Fibroblast of skin of back (primary cell): ENCODE measurements at regions not wholly inside any gene's neighbourhood (a gene's known extent, or its start where the extent isn't known, plus 50 kb on each side); places are given as distances from the start of the nearest gene placed in this dataset.
A peak's percentile ranks its signal among the peaks of the same experiment; 100 is the strongest.
"Not testable (repeated sequence)": the region's sequence is repeated elsewhere in the genome, so short reads cannot be mapped to it uniquely, and the experiment has no call there.

ENCODE experiments used
- DNase-seq: peaks from one replicate; pipeline ENCODE4 v3.0.0-alpha.2; 2013

DNA sequence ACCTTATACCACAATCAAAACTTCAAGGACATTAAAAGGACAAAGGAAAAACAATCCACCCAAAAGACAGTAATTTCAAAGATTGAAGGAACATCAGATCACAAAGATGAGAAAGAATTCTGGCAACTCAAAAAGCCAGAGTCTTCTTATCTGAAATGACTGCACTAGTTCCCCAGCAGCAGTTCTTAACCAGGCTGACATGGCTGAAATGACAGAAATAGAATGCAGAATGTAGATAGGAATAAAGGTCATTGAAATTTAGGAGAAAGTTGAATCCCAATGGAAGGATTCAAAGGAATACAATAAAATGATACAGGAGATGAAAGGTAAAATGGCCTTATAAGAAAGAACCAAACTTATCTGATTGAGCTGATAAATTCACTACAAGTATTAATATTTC is 231.4 kb downstream of the CD109 start:
- no peak for DNase-seq

DNA sequence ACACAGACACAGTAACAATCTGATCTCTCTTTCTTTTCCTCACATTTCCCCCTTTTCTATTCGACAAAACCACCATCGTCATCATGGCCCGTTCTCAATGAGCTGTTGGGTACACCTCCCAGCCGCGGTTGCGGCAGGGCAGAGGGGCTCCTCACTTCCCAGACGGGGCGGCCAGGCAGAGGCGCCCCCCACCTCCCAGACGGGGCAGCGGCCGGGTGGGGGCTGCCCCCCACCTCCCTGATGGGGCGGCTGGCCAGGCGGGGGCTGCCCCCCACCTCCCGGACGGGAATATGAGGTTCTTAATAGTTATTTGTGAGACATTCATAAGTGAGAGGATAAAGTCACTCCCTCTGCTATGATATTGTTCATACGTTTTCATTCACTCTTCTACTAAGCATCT is 229.7 kb downstream of the CD109 start:
- not testable (repeated sequence) for DNase-seq

DNA sequence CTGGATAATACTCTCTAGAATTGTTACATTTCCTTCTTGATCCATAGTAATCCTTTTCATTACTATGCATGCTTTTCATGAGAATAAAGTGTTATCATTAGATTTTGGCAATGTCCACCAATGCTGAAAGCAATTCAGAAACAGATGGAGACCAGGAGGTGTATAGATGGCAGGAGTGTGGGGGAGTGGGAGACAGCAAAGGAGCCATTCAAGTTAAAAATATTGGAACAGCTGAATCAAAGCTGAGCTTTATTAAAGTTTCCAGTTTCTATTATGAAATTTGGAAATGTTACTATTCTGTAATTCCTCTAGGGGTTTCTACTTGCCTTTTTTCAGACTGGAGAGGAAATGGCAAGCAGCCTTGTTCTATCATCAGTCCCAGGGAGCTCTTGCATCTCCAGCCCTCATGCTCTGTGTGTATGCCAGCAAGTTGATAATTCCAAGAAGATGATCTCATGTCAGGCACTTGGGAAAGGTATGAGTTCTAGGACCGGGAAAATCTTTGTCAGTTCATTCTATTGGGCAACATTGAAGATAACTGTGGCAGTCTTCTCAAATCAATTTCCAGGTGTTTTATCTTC is 228.0 kb downstream of the CD109 start:
- DNase-seq, result peak; percentile 36

DNA sequence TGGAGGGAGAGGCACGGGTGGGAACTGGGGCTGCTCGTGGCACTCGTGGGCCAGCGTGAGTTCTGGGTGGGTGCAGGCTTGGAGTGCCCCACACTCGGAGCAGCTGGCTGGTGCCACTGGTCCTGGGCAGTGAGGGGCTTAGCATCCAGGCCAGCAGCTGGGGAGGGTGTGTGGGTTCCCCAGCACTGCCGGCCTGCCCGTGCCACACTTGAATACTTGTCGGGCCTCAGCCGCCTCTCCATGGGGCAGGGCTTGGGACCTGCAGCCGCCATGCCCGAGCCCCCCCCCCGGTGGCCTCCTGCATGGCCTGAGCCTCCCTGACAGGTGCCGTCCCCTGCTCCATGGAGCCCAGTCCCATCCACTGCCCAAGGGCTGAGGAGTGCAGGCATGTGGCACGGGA is 207.2 kb downstream of the CD109 start:
- DNase-seq, result no peak

DNA sequence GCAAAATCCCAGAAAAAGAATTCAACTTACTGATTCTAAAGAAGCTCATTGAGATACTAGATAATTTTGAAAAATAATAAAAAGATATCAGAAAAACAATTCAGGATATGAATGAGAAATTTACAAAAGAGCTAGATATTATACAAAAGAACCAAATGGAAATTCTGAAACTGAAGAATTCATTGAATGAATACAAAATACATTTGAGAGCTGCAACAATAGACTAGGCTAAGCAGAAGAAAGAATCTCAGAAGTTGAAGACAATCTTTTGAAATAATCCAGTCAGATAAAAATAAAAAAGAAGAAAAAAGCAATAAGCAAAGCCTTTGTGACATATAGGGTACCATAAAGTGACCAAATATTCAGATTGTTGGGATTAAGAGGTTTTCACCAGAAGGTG is 206.0 kb downstream of the CD109 start:
- no peak for DNase-seq

DNA sequence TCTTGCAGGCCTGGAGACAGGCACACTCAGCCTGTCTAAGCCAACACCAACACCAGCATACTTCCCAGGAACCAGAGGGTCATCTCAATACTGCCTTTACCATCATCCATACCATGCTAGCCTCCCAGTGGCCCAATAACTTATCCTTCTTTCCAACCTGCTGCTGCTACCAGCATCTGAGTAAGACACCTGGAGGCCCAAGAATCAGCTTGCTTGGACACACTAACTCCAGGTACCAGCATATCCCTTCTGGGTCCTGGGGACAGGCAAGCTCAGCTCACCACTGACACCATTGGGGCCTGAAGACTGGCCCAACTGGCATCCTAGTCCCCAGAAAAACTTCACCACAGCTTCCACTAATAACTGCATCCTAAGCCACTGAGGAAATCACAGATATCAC is 205.3 kb downstream of the CD109 start:
- no peak for DNase-seq

DNA sequence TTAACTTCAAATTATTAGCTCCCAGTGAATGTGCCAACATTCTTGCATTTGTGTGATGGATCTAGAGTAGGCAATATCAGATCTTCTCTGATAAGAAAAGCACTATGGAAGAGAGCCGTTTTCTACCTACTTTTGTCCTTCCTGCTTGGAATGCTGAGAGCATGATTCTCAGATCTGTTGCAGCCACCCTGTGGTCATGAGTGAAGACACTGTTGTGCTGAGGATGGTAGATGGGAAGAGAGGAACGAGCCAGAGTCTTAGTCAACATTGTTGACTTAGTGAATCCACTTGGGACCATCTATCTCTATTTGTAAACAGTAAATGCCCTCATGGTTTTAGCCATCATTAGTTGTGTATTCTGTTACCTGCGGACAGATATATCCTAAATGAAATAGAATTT is 202.6 kb downstream of the CD109 start:
- no peak for DNase-seq

DNA sequence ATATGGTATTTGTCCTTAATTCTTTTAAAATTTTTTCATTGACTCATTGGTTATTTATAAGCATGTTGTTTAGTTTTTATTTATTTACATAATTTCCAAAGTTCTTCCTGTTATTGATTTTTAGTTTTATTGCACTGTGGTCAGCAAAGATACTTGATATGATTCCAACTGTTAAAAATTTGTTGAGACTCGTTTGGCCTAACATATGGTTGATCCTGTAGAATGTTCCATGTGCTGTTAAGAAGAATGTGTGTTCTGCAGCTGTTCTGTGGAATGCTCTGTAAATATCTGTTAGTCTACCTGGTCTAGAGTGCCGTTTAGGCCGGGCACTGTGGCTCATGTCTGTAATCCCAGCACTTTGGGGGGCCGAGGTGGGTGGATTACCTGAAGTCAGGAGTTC is 197.7 kb downstream of the CD109 start:
- DNase-seq, result no peak

DNA sequence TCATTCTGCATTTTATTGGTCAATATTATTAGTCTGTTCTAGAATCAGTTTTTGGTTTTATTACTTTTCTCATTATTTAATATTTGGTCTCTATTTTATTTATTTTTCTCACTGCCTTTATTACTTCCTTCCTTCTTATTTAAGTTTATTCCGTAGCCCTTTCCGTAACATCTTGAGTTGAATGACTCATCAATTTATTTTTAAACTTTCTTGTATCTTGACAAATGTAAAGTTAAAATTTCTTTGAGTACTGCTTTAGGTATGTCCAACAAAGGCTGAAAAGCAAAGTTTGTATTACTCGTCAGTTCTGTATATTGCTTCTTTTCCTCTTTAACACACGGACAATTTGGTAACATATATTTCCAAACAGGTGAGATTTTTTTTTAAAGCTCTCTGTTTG is 192.0 kb downstream of the CD109 start:
- peak; percentile 33 for DNase-seq

DNA sequence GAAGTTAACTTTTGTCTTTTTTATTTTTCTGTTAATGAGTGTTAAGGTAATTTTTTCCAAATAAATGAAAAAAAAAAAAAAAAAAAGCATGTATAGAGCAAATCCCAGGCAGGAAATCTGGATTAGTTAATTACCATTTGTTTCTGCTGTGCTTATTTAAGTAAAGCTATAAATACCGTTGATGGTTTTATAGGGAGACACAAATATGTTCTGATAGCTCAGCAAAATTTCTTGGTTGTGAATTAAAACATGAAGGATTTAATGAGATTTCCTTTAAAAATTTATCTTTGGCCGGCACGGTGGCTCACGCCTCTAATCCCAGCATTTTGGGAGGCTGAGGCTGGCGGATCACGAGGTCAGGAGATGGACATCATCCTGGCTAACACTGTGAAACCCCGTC is 189.4 kb downstream of the CD109 start:
- DNase-seq, result no peak

DNA sequence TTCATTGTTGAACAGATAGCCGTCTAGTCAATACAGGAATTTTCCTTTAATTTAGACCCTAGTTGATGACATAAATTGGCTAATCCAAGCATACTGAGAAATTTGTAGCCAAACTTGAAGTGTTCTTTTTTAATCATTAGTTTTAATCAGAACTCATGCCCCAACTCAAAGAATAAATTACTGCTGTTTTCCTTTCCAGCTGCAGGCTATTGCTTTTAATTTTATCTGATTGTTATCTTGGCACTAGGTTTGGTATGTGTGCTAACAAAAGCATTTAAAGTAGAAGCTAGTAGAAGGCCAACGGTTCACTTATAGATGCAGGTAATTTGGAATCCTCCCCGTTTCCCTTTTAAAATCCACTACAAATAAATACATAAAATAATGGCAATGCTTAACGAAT is 188.5 kb downstream of the CD109 start:
- DNase-seq, result no peak

DNA sequence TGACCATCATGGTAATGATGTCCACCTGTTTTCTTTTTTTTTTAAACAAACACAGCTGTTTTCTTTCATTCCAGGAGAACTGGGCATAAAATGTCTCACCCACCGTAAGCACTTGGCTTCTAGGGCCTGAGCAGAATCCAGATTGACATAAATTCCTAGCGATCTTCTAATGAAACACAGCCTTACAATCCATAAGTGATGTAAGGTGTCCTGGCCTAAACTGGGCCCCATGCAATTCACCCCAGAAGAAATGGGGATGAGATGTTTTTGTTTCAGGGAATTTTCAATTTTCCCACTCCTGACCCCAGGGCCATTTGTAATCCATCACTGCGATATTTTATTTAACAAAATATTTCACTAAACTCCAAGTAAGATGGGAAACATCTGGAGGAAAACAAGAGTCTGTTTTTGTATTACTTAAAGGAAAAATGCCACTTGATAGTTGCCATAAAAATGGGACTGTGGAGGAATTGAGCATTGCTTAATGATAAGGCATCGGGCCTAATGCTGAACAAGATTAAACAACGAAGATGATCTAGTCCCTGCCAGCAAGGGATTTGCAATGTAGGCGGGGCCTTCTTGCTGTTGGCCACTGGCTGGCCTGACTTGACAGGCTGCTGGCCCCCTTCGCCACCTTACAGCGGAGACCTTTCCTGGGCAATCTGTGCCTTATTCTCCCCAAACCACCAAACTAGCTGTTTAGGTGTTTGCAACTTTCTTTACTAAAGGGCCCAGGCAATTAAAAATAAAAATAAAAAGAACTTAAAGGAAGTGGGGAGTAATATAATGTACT is 183.7 kb downstream of the CD109 start:
- no peak for DNase-seq

DNA sequence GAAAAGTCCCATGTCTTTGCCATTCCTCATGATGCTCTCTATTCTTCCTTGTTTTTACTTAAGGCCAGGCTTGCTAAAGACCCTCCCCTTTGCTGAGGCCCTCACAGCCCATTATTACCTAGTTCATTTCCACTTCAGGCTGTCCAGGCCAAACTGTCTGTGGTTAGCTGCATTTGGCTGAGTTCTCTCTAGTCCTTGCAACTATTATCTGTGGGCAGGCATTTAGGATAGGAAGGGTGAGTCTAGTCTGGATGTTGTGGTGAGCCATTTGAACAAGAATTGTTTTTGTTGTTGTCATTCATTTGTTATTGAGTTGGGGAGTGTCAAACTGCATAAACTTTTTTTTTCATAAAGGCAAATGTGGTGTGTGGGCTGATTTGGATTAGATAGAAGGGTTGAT is 182.4 kb downstream of the CD109 start:
- DNase-seq, result no peak
